Endothelial cell of umbilical vein (primary cell): ENCODE measurements at regions not wholly inside any gene's neighbourhood (a gene's known extent, or its start where the extent isn't known, plus 50 kb on each side); places are given as distances from the start of the nearest gene placed in this dataset.

ENCODE experiments used
- BruUV-seq: library from RNA; stranded (reverse); fragments of 400-500 nt; replicated peaks from 2 replicates; lab custom pipeline; 2021; lab: Mats Ljungman, UMichigan
- CTCF ChIA-PET: fragments of 300-600, 350-600 bp; sonication (Branson Sonifier 250); formaldehyde crosslinking; loops from one replicate; lab custom pipeline; 2021; ENCODE audit warnings: antibody characterized with exemption, inconsistent platforms; lab: Charles Lee
- POLR2A ChIA-PET: fragments of 300-600, 350-600 bp; sonication (Branson Sonifier 250); formaldehyde crosslinking; loops from one replicate; lab custom pipeline; 2021; ENCODE audit warnings: antibody characterized with exemption, inconsistent platforms; lab: Charles Lee
- DNase-seq: peaks from one replicate; pipeline ENCODE4 v3.0.0-alpha.2; 2011; ENCODE audit warnings: low read depth, low spot score
- FAIRE-seq: peaks from 2 replicates; lab custom pipeline; 2011; peaks lifted over from hg19 to GRCh38; lab: Jason Lieb, UNC
- H2AFZ ChIP-seq: 2 replicates; pipeline ENCODE4 v1.6.0; 2012; ENCODE audit warnings: low read depth, low read length, control low read depth, inconsistent platforms
- H3K27ac ChIP-seq: 2 replicates; pipeline ENCODE4 v1.5.1; 2011; ENCODE audit warnings: low read depth, mild to moderate bottlenecking, control low read depth, low read length, moderate library complexity; ENCODE audit not compliant: insufficient read depth
- H3K27me3 ChIP-seq, 2 experiments: 2 replicates each; pipeline versions ENCODE4 v1.6.0 to v1.6.1; 2011; ENCODE audit warnings: low read length in 2 of 2, mixed read lengths in 1 of 2; ENCODE audit not compliant: control insufficient read depth in 2 of 2, insufficient read depth in 2 of 2
- H3K36me3 ChIP-seq, 2 experiments: 2 replicates in 1 of 2; 3 replicates in 1 of 2; pipeline ENCODE4 v1.5.1; 2011; ENCODE audit warnings: low read length in 2 of 2, mild to moderate bottlenecking in 1 of 2, moderate library complexity in 1 of 2; ENCODE audit not compliant: control insufficient read depth in 2 of 2, insufficient read depth in 2 of 2; ENCODE audit errors: extremely low read depth in 1 of 2
- H3K4me1 ChIP-seq: 3 replicates; pipeline ENCODE4 v1.5.1; 2011; ENCODE audit warnings: mild to moderate bottlenecking, low read length; ENCODE audit not compliant: control insufficient read depth, insufficient read depth; ENCODE audit errors: extremely low read depth
- H3K4me2 ChIP-seq: 2 replicates; pipeline ENCODE4 v1.6.1; 2011; ENCODE audit warnings: low read length, control low read depth, mixed read lengths; ENCODE audit not compliant: insufficient read depth
- H3K4me3 ChIP-seq, 3 experiments: fragments of 200-600 bp in 1 of 3; sonication (generic), shearing (Covaris generic) in 1 of 3; replicated peaks in 1 of 3; 2 replicates each; pipeline ENCODE4 v1.5.1; 2011 to 2016; ENCODE audit warnings: control low read depth in 3 of 3, low read length in 3 of 3, mild to moderate bottlenecking in 2 of 3, inconsistent platforms in 1 of 3, low read depth in 1 of 3, moderate library complexity in 1 of 3; ENCODE audit not compliant: insufficient read depth in 1 of 3
- H3K79me2 ChIP-seq: 2 replicates; pipeline ENCODE4 v1.6.0; 2012; ENCODE audit warnings: low read length, inconsistent platforms; ENCODE audit not compliant: control insufficient read depth, insufficient read depth
- H3K9ac ChIP-seq: replicated peaks from 2 replicates; pipeline ENCODE3; 2011; ENCODE audit warnings: low read length, control low read depth; ENCODE audit not compliant: insufficient read depth; ENCODE audit errors: extremely low read depth
- H3K9me1 ChIP-seq: replicated peaks from 3 replicates; pipeline ENCODE4 v1.6.0; 2011; ENCODE audit warnings: mild to moderate bottlenecking, low read length; ENCODE audit not compliant: control insufficient read depth, insufficient read depth; ENCODE audit errors: extremely low read depth
- H3K9me3 ChIP-seq: replicated peaks from 2 replicates; pipeline ENCODE4 v1.5.1; 2012; ENCODE audit warnings: low read length, inconsistent platforms; ENCODE audit not compliant: control insufficient read depth, insufficient read depth
- H4K20me1 ChIP-seq: replicated peaks from 2 replicates; pipeline ENCODE3; 2011; ENCODE audit warnings: mild to moderate bottlenecking, low read length; ENCODE audit not compliant: control insufficient read depth, insufficient read depth; ENCODE audit errors: extremely low read depth
- CTCF ChIP-seq, 2 donors: IDR thresholded peaks; 1 replicate in 1 of 2; 2 replicates in 1 of 2; pipeline ENCODE4 v1.5.1; 2011; ENCODE audit warnings: low read length in 2 of 2, mild to moderate bottlenecking in 2 of 2, moderate library complexity in 2 of 2, control low read depth in 1 of 2, inconsistent platforms in 1 of 2, low read depth in 1 of 2; ENCODE audit not compliant: insufficient read depth in 1 of 2; ENCODE audit errors: extremely low read depth in 1 of 2
- EZH2 ChIP-seq: IDR thresholded peaks from 2 replicates; pipeline ENCODE4 v1.6.1; 2012; ENCODE audit warnings: borderline replicate concordance, low read depth, mild to moderate bottlenecking, moderate library complexity, low read length, inconsistent platforms; ENCODE audit not compliant: severe bottlenecking
- FOS ChIP-seq: IDR thresholded peaks from 2 replicates; pipeline ENCODE4 v1.6.1; 2011; ENCODE audit warnings: mild to moderate bottlenecking, low read length, moderate library complexity, borderline replicate concordance; ENCODE audit not compliant: insufficient read depth
- GATA2 ChIP-seq: IDR thresholded peaks from 2 replicates; pipeline ENCODE4 v1.7.0; 2011; ENCODE audit warnings: low read depth, mild to moderate bottlenecking, moderate library complexity, mixed read lengths, low read length; ENCODE audit not compliant: insufficient read length, insufficient read depth
- JUN ChIP-seq: IDR thresholded peaks from 2 replicates; pipeline ENCODE4 v1.6.1; 2011; ENCODE audit warnings: borderline replicate concordance, low read depth; ENCODE audit not compliant: insufficient read length, insufficient read depth
- MYC ChIP-seq: IDR thresholded peaks from one replicate; pipeline ENCODE4 v1.6.1; 2011; ENCODE audit warnings: mild to moderate bottlenecking, low read depth, low read length
- POLR2A ChIP-seq: IDR thresholded peaks from 2 replicates; pipeline ENCODE4 v1.6.1; 2012; ENCODE audit warnings: low read depth, mild to moderate bottlenecking, control low read depth, low read length
- POLR2AphosphoS5 ChIP-seq: IDR thresholded peaks from 2 replicates; pipeline ENCODE4 v1.6.1; 2012; ENCODE audit warnings: low read depth, mild to moderate bottlenecking, control low read depth, low read length, moderate library complexity; ENCODE audit not compliant: insufficient read depth
- dilution Hi-C: fragments of 300-500 bp; cut with MboI; formaldehyde crosslinking; loops from one replicate; pipeline ENCODE4 v1.15.0; 2019; ENCODE audit warnings: low sequenced_read_pairs; ENCODE audit not compliant: extremely low pct_ligation_motif_present
- intact Hi-C: fragments of 100-400 bp; cut with micrococcal nuclease; formaldehyde crosslinking; loops from one replicate; pipeline ENCODE4 v1.10.0; 2022

- Histone ChIP-seq H3K4me3 (no peak overlapping the region), H3K79me2 (no peaks in the 10 kb centered on the region), H2AFZ (no peak overlapping the region), H3K4me2 (no peak overlapping the region), H3K4me1 (no peaks in the 10 kb centered on the region), H3K36me3 (no peaks in the 10 kb centered on the region), H3K9me1 (no peaks in the 10 kb centered on the region), H3K27ac (no peak overlapping the region), H4K20me1 (no peaks in the 10 kb centered on the region), H3K9me3 (no peaks in the 10 kb centered on the region), H3K27me3 (peaks cover 9 to 16% of the 10 kb centered on the region in 2 experiments), H3K9ac (no peak overlapping the region)
- intact Hi-C loops (no loop called here), dilution Hi-C loops (no loop called here)
- FAIRE-seq = no peak
- ChIA-PET CTCF (interaction anchor here (0.6 to 6.9 kb wide), 3 partner anchors 10 to 236 kb away, joined by 4 to 83 read pairs (median 4); no protein-coding TSS in a partner anchor), POLR2A (interaction anchor here (0.6 kb wide), 2 partner anchors 261 to 397 kb away, joined by 3 to 6 read pairs; no protein-coding TSS in a partner anchor)
- TF ChIP-seq POLR2AphosphoS5 = no peak
- no peak for DNase-seq
- BruUV-seq = no TSS peak
These were observed 60.1 kb upstream of the ELOVL5 start for GRCh38 chr6:53408826-53409225.

GRCh38 chr6:53399027-53399344 is 50.2 kb upstream of the ELOVL5 start:
- no TSS peak for BruUV-seq

More at GRCh38 chr6:53399027-53399344, 50.2 kb upstream of the ELOVL5 start:
- H3K36me3 ChIP-seq = no peaks in the 10 kb centered on the region
- no peaks in the 10 kb centered on the region for H3K4me1 ChIP-seq
- H3K9me3 ChIP-seq = no peaks in the 10 kb centered on the region
- no peaks in the 10 kb centered on the region for H4K20me1 ChIP-seq
- H3K4me3 ChIP-seq = no peak overlapping the region
- no peaks in the 10 kb centered on the region for H3K9me1 ChIP-seq
- TF ChIP-seq GATA2 (no peak), JUN (no peak), FOS (no peak), POLR2A (no peak), MYC (no peak), EZH2 (no peak), CTCF (IDR thresholded peaks at IDR 0.05; ENCODE audit: extremely low read depth in 1 of 2, insufficient read depth in 1 of 2, low read depth in 1 of 2, low read length in 2 of 2) (no peak)
- ChIA-PET CTCF (interaction anchor here (0.6 to 0.9 kb wide), 2 partner anchors 10 to 39 kb away, joined by 3 to 4 read pairs; no protein-coding TSS in a partner anchor), POLR2A (no interaction called here)
- intact Hi-C loops = no loop called here
- dilution Hi-C loops = no loop called here
- no peak overlapping the region for H2AFZ ChIP-seq
- no peaks in the 10 kb centered on the region for H3K79me2 ChIP-seq
- no peak overlapping the region for H3K9ac ChIP-seq
- FAIRE-seq (no peak), DNase-seq (no peak)
- H3K27me3 ChIP-seq = peaks cover 6 to 10% of the 10 kb centered on the region in 2 experiments
- H3K4me2 ChIP-seq = no peak overlapping the region
- H3K27ac ChIP-seq = no peak overlapping the region
